Testis (tissue), 2 donors: ENCODE measurements at regions not wholly inside any gene's neighbourhood (a gene's known extent, or its start where the extent isn't known, plus 50 kb on each side); places are given as distances from the start of the nearest gene placed in this dataset.

Source experiments
- DNase-seq: peaks from one replicate; pipeline ENCODE4 v3.0.0-alpha.2; 2019
- H3K27ac ChIP-seq, 2 donors: fragments of 200-600 bp; sonication (generic); one replicate each; pipeline ENCODE4 v1.5.1; 2019
- H3K27me3 ChIP-seq: fragments of 200-600 bp; sonication (generic); one replicate; pipeline ENCODE4 v1.5.1; 2019
- H3K36me3 ChIP-seq: fragments of 200-600 bp; sonication (generic); one replicate; pipeline ENCODE4 v1.5.1; 2017; ENCODE audit warnings: low read depth; ENCODE audit errors: missing control alignments
- H3K4me1 ChIP-seq: fragments of 200-600 bp; sonication (generic); one replicate; pipeline ENCODE4 v1.5.1; 2019
- H3K4me3 ChIP-seq, 2 donors: fragments of 200-600 bp; sonication (generic); one replicate each; pipeline ENCODE4 v1.5.1; 2017 to 2019
- H3K9me3 ChIP-seq: fragments of 200-600 bp; sonication (generic); one replicate; pipeline ENCODE4 v1.5.1; 2017
- POLR2A ChIP-seq: fragments of 450-650 bp; IDR thresholded peaks from one replicate; pipeline ENCODE4 v1.6.1; 2017; ENCODE audit warnings: antibody characterized with exemption, mild to moderate bottlenecking, moderate library complexity
- WGBS, 2 donors: methylation state at CpG; one replicate each; pipeline ENCODE4 v1.1.5; 2018; 5-methylcytosine and 5-hydroxymethylcytosine counted together
- intact Hi-C: fragments of 100-400 bp; cut with DNase I; formaldehyde crosslinking; loops from one replicate; pipeline ENCODE4 v1.15.1; 2023; ENCODE audit warnings: low total_unique reads
- TF ChIP-seq, protein P1 (sequence below), 3 experiments: fragments of 450-650 bp in 2 of 3; fragments of 200-600 bp in 1 of 3; sonication (generic) in 1 of 3; IDR thresholded peaks; one replicate each; pipeline ENCODE4 v1.5.1; 2016 to 2019; ENCODE audit warnings: antibody characterized with exemption in 3 of 3, mild to moderate bottlenecking in 2 of 3, moderate library complexity in 1 of 3

DNA sequence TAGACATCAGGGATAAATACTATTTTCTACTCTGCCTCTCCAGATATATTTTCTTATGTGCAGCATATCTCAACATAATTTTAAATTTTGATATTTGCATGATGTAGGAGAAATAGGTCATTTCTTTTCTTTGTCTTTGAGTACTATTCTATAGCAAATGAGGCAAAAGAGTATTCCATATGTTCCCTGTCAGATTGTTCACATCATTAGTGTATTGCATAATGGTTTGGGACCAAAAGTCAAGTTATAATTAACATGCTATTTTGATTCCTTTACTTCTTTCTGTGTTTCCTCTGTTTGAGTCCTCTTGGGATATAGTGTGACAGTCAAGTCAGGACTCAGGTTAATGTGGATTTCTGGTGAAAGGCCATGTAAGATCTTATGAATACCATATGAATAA, 864.6 kb upstream of the FBXO33 start:
- no peaks in the 10 kb centered on the region for H3K9me3 ChIP-seq
- intact Hi-C loops = no loop called here
- no peak for TF ChIP-seq POLR2A
- TF ChIP-seq, protein P1, sequence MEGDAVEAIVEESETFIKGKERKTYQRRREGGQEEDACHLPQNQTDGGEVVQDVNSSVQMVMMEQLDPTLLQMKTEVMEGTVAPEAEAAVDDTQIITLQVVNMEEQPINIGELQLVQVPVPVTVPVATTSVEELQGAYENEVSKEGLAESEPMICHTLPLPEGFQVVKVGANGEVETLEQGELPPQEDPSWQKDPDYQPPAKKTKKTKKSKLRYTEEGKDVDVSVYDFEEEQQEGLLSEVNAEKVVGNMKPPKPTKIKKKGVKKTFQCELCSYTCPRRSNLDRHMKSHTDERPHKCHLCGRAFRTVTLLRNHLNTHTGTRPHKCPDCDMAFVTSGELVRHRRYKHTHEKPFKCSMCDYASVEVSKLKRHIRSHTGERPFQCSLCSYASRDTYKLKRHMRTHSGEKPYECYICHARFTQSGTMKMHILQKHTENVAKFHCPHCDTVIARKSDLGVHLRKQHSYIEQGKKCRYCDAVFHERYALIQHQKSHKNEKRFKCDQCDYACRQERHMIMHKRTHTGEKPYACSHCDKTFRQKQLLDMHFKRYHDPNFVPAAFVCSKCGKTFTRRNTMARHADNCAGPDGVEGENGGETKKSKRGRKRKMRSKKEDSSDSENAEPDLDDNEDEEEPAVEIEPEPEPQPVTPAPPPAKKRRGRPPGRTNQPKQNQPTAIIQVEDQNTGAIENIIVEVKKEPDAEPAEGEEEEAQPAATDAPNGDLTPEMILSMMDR (IDR thresholded peaks at IDR 0.05) = no peak
- H3K27ac ChIP-seq = no peak overlapping the region
- no peak overlapping the region for H3K4me3 ChIP-seq
- DNase-seq = no peak
- no peaks in the 10 kb centered on the region for H3K27me3 ChIP-seq
- no peaks in the 10 kb centered on the region for H3K4me1 ChIP-seq
- H3K36me3 ChIP-seq = no peaks in the 10 kb centered on the region

DNA sequence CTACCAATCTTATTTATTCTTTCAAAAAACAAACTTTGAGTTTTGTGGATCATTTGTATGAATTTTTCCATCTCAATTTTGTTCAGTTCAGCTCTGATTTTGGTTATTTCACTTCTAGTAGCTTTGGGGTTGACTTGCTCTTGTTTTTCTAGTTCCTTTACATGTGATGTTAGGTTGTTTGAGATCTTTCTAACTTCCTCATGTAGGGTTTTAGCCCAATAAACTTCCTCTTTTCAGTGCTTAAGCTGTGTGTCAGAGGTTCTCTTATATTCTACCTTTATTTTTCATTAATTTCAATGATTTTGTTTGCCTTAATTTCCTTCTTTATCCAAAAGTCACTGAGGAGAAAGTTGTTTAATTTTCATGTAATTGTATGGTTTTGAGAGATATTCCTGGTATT, 860.4 kb upstream of the FBXO33 start:
- intact Hi-C loops = no loop called here
- H3K9me3 ChIP-seq = no peaks in the 10 kb centered on the region
- DNase-seq = no peak

DNA sequence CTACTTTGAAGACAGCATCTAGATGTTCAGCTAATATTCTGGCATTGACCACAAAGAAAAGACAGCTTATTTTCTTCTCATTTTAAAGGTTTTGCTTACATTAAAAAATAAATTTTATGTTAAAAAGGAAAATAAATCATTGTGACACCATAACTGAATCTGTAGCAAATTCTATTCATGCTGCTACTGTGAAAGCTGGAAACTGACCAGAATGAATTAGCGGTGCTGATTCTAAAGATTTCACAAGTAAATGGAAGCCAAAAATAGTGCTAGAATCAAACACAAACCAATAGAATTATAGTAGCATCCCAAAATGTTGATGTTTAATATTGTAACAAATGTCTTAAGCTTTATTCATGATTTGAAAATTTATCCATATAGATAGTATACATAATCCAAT, 850.0 kb upstream of the FBXO33 start:
- Histone ChIP-seq H3K27me3 (no peaks in the 10 kb centered on the region), H3K36me3 (no peaks in the 10 kb centered on the region), H3K27ac (no peak overlapping the region), H3K9me3 (no peaks in the 10 kb centered on the region), H3K4me3 (no peak overlapping the region), H3K4me1 (no peaks in the 10 kb centered on the region)
- intact Hi-C loops = no loop called here
- WGBS, 2 donors = 89 to 94% methylated on average over 1 of the region's 1 CpG
- DNase-seq = no peak
- TF ChIP-seq POLR2A = no peak
- TF ChIP-seq, protein P1 (IDR thresholded peaks at IDR 0.05) = no peak

More for the DNA sequence above, 860.4 kb upstream of the FBXO33 start:
- no peak overlapping the region for H3K27ac ChIP-seq
- H3K4me1 ChIP-seq = no peaks in the 10 kb centered on the region
- no peaks in the 10 kb centered on the region for H3K36me3 ChIP-seq
- H3K27me3 ChIP-seq = no peaks in the 10 kb centered on the region
- H3K4me3 ChIP-seq = no peak overlapping the region
- no peak for TF ChIP-seq POLR2A
- TF ChIP-seq, protein P1 (IDR thresholded peaks at IDR 0.05) = no peak

DNA sequence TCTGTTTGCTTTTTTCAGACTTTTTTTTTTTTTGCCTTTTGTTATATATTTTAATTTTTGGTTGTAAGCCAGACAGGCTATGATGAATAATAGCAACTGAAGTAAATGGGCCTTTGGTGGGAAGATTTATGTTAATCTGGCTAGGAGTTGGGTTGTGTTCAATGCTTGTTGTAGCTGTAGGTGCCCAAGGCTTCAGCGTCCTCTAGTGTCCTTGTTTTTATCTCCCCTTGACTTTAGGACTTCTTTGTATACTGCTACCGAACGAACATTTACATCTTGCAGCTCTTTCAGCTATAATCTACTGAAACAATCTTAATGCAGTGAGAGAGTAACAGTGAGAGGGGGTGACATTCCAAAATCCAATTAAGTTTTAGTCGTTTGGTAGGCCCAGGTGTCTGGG, 848.4 kb upstream of the FBXO33 start:
- no peak for DNase-seq
- Histone ChIP-seq H3K9me3 (no peaks in the 10 kb centered on the region), H3K36me3 (no peaks in the 10 kb centered on the region), H3K27me3 (no peaks in the 10 kb centered on the region), H3K4me1 (no peaks in the 10 kb centered on the region), H3K27ac (no peak overlapping the region), H3K4me3 (no peak overlapping the region)
- WGBS, 2 donors = 74 to 81% methylated on average over 4 of the region's 4 CpGs
- TF ChIP-seq, protein P1 (IDR thresholded peaks at IDR 0.05) = no peak
- no peak for TF ChIP-seq POLR2A
- intact Hi-C loops = no loop called here

DNA sequence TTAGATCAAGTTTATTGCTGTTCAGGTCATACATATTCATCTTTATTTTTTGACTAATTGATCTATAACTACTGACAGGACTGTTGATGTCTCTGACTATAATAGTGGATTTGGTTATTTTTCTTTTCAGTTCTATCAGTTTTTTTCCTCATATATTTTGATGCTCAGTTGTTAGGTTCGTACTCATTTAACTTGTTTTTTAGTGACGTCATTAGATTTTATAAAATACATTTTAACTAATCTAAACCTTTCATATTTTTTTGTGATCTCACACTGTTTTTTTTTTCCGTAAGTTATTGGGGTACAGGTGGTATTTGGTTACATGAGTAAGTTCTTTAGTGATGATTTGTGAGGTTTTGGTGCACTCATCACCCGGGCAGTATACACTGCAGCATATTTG, 841.2 kb upstream of the FBXO33 start:
- Histone ChIP-seq H3K27me3 (no peaks in the 10 kb centered on the region), H3K4me1 (no peaks in the 10 kb centered on the region), H3K36me3 (no peaks in the 10 kb centered on the region), H3K4me3 (no peak overlapping the region), H3K27ac (no peak overlapping the region), H3K9me3 (no peaks in the 10 kb centered on the region)
- intact Hi-C loops = no loop called here
- no peak for DNase-seq
- TF ChIP-seq, protein P1 (IDR thresholded peaks at IDR 0.05) = no peak
- TF ChIP-seq POLR2A = no peak
- WGBS, 2 donors = 89 to 91% methylated on average over 4 of the region's 4 CpGs
